ENCODE measurements at regions not wholly inside any gene's neighbourhood (a gene's known extent, or its start where the extent isn't known, plus 50 kb on each side); places are given as distances from the start of the nearest gene placed in this dataset.

DNA sequence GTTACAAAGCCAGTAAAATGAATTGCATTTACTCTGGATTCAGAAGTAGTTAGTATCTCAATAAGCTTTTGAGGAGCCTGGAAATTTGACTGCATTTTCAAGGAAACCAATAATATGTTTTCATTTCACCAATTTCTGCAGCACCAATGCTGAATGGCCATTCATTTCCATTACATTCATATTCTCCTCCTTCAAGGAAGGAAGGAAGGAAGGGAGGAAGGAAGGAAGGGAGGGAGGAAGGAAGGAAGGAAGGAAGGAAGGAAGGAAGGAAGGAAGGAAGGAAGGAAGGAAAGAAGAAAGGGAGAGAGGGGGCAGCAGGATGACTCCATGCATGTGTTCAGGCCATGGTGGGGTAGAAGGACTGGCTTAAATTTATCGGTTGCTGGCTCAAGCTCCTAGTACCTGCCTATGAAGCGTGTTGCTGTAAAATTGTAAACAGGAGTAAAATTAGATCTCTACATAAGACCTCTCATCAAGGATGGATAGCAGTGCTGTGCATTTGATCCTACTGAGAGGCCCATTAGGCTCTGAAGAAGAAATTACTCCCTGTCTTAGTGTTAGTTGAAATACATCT is 498.8 kb upstream of the TNC start:
- TF ChIP-seq, protein P1, sequence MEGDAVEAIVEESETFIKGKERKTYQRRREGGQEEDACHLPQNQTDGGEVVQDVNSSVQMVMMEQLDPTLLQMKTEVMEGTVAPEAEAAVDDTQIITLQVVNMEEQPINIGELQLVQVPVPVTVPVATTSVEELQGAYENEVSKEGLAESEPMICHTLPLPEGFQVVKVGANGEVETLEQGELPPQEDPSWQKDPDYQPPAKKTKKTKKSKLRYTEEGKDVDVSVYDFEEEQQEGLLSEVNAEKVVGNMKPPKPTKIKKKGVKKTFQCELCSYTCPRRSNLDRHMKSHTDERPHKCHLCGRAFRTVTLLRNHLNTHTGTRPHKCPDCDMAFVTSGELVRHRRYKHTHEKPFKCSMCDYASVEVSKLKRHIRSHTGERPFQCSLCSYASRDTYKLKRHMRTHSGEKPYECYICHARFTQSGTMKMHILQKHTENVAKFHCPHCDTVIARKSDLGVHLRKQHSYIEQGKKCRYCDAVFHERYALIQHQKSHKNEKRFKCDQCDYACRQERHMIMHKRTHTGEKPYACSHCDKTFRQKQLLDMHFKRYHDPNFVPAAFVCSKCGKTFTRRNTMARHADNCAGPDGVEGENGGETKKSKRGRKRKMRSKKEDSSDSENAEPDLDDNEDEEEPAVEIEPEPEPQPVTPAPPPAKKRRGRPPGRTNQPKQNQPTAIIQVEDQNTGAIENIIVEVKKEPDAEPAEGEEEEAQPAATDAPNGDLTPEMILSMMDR (IDR thresholded peaks at IDR 0.05): no peak
- TF ChIP-seq POLR2A (IDR thresholded peaks at IDR 0.05): no peak
- no peak for TF ChIP-seq EP300 (IDR thresholded peaks at IDR 0.05)

All from upper lobe of left lung (tissue), 4 donors.